GM19372 (cell line): ENCODE measurements at regions not wholly inside any gene's neighbourhood (a gene's known extent, or its start where the extent isn't known, plus 50 kb on each side); places are given as distances from the start of the nearest gene placed in this dataset.
"Not testable (repeated sequence)": the region's sequence is repeated elsewhere in the genome, so short reads cannot be mapped to it uniquely, and the experiment has no call there.

ENCODE experiments used
- ATAC-seq: cut with Tn5 transposase; IDR thresholded peaks from one replicate; pipeline ENCODE4 v1.9.1; 2021; ENCODE audit warnings: mild to moderate bottlenecking, low read depth, moderate library complexity; ENCODE audit not compliant: unreplicated experiment

GRCh38 chr12:131298526-131299369, 345.0 kb downstream of the ADGRD1 start:
- not testable (repeated sequence) for ATAC-seq

GRCh38 chr12:131299370-131299701, 345.6 kb downstream of the ADGRD1 start:
- ATAC-seq = not testable (repeated sequence)

DNA sequence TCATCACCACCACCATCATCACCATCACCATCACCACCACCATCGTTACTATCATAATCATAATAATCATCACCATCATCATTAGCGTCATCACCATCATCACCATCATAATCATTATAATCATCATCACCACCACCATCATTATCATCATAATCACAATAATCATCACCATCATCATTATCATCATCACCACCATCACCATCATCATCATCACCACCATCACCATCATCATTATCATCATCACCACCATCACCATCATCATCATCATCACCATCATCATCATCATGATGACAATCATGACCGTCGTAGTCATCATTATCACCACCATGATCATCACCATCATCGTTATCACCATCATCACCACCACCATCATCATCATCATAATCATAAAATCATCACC, 349.9 kb downstream of the ADGRD1 start:
- not testable (repeated sequence) for ATAC-seq

- not testable (repeated sequence) for ATAC-seq
Measured at GRCh38 chr12:131304642-131305041, 350.9 kb downstream of the ADGRD1 start.

DNA sequence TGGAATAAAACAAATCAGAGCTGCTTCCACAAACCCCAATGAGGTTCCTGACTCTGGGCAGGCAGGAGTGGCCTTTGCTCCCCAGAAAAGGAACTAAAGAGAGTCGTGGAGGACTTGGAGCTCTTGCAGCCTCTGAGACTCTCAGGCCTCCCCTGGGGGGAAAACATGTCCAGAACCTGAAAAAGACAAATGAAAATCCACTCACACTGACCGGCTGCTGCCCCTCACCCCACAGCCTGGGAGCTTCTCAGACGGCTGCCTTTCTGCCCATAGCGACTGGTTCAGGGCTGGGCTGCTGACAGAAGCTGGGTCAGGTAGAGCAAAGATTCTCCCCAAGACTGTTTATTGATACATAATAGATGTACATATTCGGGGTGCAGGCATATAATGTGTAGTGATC, 356.0 kb downstream of the ADGRD1 start:
- ATAC-seq = no peak

DNA sequence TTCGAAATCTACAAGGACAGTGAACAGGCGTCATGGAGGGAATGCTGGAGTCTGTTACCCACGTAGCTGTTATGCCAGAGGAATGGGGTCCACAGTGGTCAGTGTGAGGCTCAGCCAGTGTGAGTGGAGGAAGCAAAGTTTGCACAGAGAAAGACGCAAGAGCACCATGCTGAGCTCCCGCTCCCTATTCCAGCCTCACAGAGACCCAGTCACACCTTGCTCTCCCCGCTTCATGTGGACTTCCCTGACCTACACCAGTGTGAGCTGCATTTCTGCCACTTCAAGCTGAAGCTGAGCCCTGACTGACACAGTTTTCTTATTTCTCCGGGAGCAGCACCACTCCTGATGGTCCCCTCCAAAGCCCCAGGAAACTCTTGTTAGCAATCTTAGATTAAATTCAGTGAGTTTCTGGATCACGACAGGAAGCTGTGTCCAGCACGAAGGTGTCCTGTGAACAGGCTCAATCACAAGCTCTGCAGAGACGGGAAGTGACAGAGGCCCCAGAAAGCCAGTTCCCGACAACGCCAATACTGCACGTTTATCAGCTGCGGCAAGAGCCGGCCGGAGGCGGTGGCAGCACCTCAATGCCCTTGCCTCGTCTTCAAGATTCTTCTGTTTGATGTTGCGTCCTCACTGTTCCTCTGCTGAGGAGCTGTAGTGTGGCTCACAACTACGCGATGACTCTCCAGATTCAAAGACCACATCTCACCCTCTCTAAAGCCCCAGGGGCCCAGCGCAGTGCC, 356.7 kb downstream of the ADGRD1 start:
- ATAC-seq = not testable (repeated sequence)

GRCh38 chr12:131311279-131311722, 357.6 kb downstream of the ADGRD1 start:
- not testable (repeated sequence) for ATAC-seq

- ATAC-seq = no peak
Measured at GRCh38 chr12:131311764-131312163, 358.1 kb downstream of the ADGRD1 start.

GRCh38 chr12:131312382-131312781, 358.7 kb downstream of the ADGRD1 start:
- ATAC-seq = not testable (repeated sequence)

DNA sequence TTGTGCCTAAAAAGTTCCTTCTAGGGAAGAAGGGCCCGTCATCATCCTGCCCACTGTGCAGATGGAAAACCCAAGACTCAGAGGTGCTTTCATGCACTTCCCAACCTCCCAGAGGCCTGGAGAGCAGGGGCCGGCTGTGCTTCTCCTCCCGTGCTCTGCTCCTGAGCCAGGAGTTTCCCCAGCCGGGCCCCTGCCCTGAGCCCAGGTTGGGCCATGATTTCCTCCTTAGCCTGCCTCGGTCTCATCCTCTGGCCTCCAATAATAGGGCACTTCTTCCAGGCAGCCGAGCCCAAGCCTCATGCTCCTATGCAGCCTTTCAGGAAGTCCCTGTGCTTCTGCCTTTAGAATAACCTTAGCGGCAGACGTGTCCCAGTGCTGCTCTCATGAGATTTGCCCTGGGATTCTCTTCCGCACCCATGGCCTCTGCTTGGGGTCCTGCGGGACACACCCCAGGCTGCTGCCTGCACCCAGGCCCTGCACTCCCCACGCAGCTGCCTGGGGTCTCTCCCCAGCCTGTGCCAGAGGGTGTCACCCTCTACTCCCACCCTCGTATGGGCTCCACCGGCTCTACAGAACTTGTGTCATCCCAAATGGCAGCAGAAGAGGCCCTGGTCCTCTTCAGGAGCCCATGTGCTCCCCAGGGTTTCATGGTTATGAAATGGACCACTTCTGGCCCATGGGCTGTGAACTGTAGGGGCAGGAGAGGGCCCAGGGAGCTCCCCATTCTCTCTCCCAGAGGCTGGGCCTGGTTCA, 359.3 kb downstream of the ADGRD1 start:
- ATAC-seq = no peak

GRCh38 chr12:131313635-131314034, 359.9 kb downstream of the ADGRD1 start:
- no peak for ATAC-seq

DNA sequence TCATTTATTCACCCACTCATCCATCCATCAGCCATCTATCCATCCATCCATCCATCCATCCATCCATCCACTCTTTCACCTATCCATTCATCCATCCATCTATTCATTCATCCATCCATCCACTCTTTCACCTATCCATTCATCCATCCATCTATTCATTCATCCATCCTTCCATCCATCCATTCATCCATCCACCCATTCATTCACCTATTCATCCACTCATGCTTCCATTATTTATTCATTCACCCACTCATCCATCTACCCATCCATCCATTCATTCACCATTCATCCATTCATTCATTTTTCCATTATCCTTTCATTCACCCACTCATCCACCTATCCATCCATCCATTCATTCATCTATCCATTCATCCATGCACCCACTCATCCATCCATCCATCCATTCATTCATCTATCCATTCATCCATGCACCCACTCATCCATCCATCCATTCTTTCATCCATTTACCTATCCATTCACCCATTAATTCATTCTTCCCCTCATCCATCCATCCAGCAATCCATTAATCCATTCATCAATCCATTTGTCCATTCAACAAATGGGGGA, 360.9 kb downstream of the ADGRD1 start:
- no peak for ATAC-seq

DNA sequence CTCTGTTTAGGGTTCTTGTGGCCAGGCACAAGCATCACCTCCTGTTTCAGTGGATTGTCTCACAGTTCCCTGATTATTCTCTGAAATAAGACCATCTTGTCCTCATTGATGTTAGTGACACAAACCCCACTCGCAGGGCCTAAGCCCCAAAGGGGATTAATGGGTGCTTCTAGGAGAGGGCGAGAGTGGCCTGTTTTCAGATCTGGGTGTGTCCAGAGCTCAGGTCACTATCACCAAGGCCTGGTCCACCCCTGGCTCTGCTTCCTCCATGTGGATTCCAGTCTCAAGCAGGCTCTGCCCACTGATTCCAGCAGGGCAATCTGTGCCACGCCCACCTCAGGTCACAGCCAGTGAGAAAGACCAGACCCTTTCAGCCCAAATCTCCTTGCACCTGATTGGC, 361.9 kb downstream of the ADGRD1 start:
- no peak for ATAC-seq

- ATAC-seq = no peak
Measured at GRCh38 chr12:131316388-131316787, 362.7 kb downstream of the ADGRD1 start.

- no peak for ATAC-seq
Measured at GRCh38 chr12:131318045-131318685, 364.5 kb downstream of the ADGRD1 start.

- ATAC-seq = no peak
Measured at GRCh38 chr12:131321988-131322387, 368.3 kb downstream of the ADGRD1 start.

DNA sequence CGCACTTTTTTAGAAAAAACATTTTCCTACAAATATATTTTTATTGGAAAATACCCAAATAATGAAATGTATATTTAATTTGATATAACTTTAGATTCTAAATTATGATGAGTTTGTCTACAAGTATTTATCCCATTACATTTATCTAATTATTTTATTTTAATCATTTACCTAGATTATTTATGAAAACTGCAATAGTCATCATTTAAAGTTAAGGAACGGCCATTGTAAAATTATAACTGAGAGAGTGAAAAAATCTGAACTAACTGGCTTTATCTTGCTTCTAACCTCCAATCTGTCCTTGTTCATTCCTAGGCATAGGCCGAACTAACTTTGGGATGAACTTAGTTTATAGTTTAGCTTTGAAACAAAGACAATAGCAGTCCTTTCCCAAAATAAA, 368.8 kb downstream of the ADGRD1 start:
- not testable (repeated sequence) for ATAC-seq

GRCh38 chr12:131323879-131324278, 370.2 kb downstream of the ADGRD1 start:
- no peak for ATAC-seq

- ATAC-seq = no peak
Measured at GRCh38 chr12:131327521-131328488, 374.1 kb downstream of the ADGRD1 start.
